ENCODE measurements at regions not wholly inside any gene's neighbourhood (a gene's known extent, or its start where the extent isn't known, plus 50 kb on each side); places are given as distances from the start of the nearest gene placed in this dataset.
A peak's percentile ranks its signal among the peaks of the same experiment; 100 is the strongest.
"Not testable (repeated sequence)": the region's sequence is repeated elsewhere in the genome, so short reads cannot be mapped to it uniquely, and the experiment has no call there.

- DNase-seq = no peak
Observed at GRCh38 chr21:17195351-17195750, 317.5 kb upstream of the CXADR start.

GRCh38 chr21:17195976-17196375 lies 316.9 kb upstream of the CXADR start:
- peak; percentile 94 for DNase-seq

GRCh38 chr21:17196623-17197022 lies 316.2 kb upstream of the CXADR start:
- peak; percentile 54 for DNase-seq

- DNase-seq = peak; percentile 43
Observed at GRCh38 chr21:17197996-17198395, 314.8 kb upstream of the CXADR start.

GRCh38 chr21:17200250-17200649 lies 312.6 kb upstream of the CXADR start:
- no peak for DNase-seq

- DNase-seq = peak; percentile 28
Observed at GRCh38 chr21:17201741-17202260, 311.0 kb upstream of the CXADR start.

- DNase-seq = no peak
Observed at GRCh38 chr21:17214801-17215200, 298.0 kb upstream of the CXADR start.

GRCh38 chr21:17219050-17219449 lies 293.8 kb upstream of the CXADR start:
- DNase-seq = not testable (repeated sequence)

GRCh38 chr21:17231124-17231523 lies 281.7 kb upstream of the CXADR start:
- DNase-seq = no peak

- no peak for DNase-seq
Observed at GRCh38 chr21:17231771-17232170, 281.1 kb upstream of the CXADR start.

- DNase-seq = no peak
Observed at GRCh38 chr21:17238468-17238867, 274.4 kb upstream of the CXADR start.

GRCh38 chr21:17250778-17251241 lies 262.0 kb upstream of the CXADR start:
- no peak for DNase-seq

- no peak for DNase-seq
Observed at GRCh38 chr21:17257784-17258183, 255.1 kb upstream of the CXADR start.

GRCh38 chr21:17264182-17264581 lies 248.7 kb upstream of the CXADR start:
- no peak for DNase-seq

GRCh38 chr21:17269760-17270159 lies 243.1 kb upstream of the CXADR start:
- no peak for DNase-seq

GRCh38 chr21:17270229-17270628 lies 242.6 kb upstream of the CXADR start:
- peak; percentile 71 for DNase-seq

GRCh38 chr21:17279663-17280062 lies 233.2 kb upstream of the CXADR start:
- no peak for DNase-seq

GRCh38 chr21:17293016-17293562 lies 219.8 kb upstream of the CXADR start:
- not testable (repeated sequence) for DNase-seq

- DNase-seq = no peak
Observed at GRCh38 chr21:17295997-17296396, 216.8 kb upstream of the CXADR start.

GRCh38 chr21:17299576-17299975 lies 213.3 kb upstream of the CXADR start:
- DNase-seq = not testable (repeated sequence)

- DNase-seq = not testable (repeated sequence)
Observed at GRCh38 chr21:17327715-17328114, 185.1 kb upstream of the CXADR start.

GRCh38 chr21:17334484-17334883 lies 178.4 kb upstream of the CXADR start:
- no peak for DNase-seq

- no peak for DNase-seq
Observed at GRCh38 chr21:17340081-17340480, 172.8 kb upstream of the CXADR start.

GRCh38 chr21:17343055-17343454 lies 169.8 kb upstream of the CXADR start:
- DNase-seq = no peak

- no peak for DNase-seq
Observed at GRCh38 chr21:17348357-17348756, 164.5 kb upstream of the CXADR start.

All from skin of body (tissue), 1 donor.